ENCODE measurements at regions not wholly inside any gene's neighbourhood (a gene's known extent, or its start where the extent isn't known, plus 50 kb on each side); places are given as distances from the start of the nearest gene placed in this dataset.
A peak's percentile ranks its signal among the peaks of the same experiment; 100 is the strongest.

- no peak overlapping the region for H4K8ac ChIP-seq (ENCODE audit: low read depth, low read length)
- H3K4me2 ChIP-seq (ENCODE audit: low read length), result no peak overlapping the region
- H3K79me1 ChIP-seq (ENCODE audit: low read length), result no peaks in the 10 kb centered on the region
- no peaks in the 10 kb centered on the region for H3K27me3 ChIP-seq (ENCODE audit: insufficient read depth, low read length, poor library complexity)
- peaks cover 6% of the 10 kb centered on the region for H3K4me1 ChIP-seq (ENCODE audit: control insufficient read depth, low read depth, low read length)
- H2BK15ac ChIP-seq (replicated peaks; ENCODE audit: low read depth), result no peak overlapping the region
- no peak overlapping the region for H3K18ac ChIP-seq (ENCODE audit: low read length)
- no peak overlapping the region for H3K56ac ChIP-seq (ENCODE audit: low read length)
- H3K4ac ChIP-seq (ENCODE audit: low read depth, low read length), result no peak overlapping the region
- no peaks in the 10 kb centered on the region for H3K36me3 ChIP-seq (ENCODE audit: control insufficient read depth, insufficient read depth, low read length)
- no peaks in the 10 kb centered on the region for H3K79me2 ChIP-seq (ENCODE audit: control insufficient read depth, insufficient read depth, low read length)
- no peak overlapping the region for H2AK5ac ChIP-seq (ENCODE audit: low read length)
- H4K5ac ChIP-seq (ENCODE audit: low read length), result no peak overlapping the region
- H3K9ac ChIP-seq (ENCODE audit: low read length), result no peak overlapping the region
- no peak for DNase-seq
- no CpG with 5 or more reads among the region's 4 CpGs for WGBS (ENCODE audit: extremely low coverage, insufficient coverage, low lambda C conversion rate)
- no peak overlapping the region for H2BK120ac ChIP-seq (ENCODE audit: low read depth, low read length)
- H3K23ac ChIP-seq (ENCODE audit: low read length), result no peak overlapping the region
- no peak overlapping the region for H3K4me3 ChIP-seq (ENCODE audit: low read length)
- no peak overlapping the region for H2BK5ac ChIP-seq (ENCODE audit: low read length)
- H3K27ac ChIP-seq (ENCODE audit: low read depth, low read length), result no peak overlapping the region
Observed at GRCh38 chr3:71896751-71897150, 111.8 kb upstream of the PROK2 start.

DNA sequence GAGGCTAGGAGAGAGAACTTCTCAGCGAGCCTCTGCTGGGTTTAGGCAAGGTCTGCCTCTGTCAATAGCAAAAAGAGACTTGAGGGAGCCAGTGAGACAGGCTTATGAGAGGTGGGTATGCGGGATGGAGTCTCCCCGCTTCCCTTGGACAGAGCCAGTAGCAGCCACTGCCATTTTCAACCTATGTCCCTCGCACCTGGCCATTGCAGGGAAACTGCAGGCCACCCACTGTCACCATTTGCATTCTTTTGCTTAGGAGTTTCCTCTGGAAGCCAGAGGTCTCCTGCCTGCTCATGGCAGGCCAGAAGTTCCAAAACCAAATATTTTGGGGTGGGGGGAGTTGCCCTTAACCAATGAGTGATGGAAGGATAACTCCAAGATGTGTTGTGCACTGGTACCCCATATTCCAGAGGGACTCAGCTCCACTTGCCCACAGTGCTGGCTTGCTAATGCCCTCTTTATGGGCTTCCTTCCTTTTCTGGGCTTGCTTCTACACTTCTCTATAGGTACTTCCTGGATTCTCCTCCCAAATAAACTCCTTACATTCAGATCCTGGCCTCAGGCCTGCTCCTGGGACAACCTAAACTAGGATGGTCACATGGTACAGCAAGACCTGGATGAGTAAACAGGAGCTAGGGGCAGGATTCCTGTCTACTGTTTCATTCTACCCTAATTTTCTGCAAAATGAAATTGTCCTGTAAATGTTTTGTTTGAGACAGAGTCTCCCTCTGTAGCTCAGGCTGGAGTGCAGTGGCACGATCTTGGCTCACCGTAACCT is 108.9 kb upstream of the PROK2 start:
- Histone ChIP-seq H4K8ac (ENCODE audit: low read depth, low read length) (no peak overlapping the region), H3K27me3 (ENCODE audit: insufficient read depth, low read length, poor library complexity) (no peaks in the 10 kb centered on the region), H3K27ac (ENCODE audit: low read depth, low read length) (no peak overlapping the region), H3K23ac (ENCODE audit: low read length) (no peak overlapping the region), H3K18ac (ENCODE audit: low read length) (no peak overlapping the region), H3K4me1 (ENCODE audit: control insufficient read depth, low read depth, low read length) (peaks cover 6% of the 10 kb centered on the region), H3K4me3 (ENCODE audit: low read length) (no peak overlapping the region), H3K56ac (ENCODE audit: low read length) (peak overlapping the region; percentile 27), H2AK5ac (ENCODE audit: low read length) (no peak overlapping the region), H3K4ac (ENCODE audit: low read depth, low read length) (no peak overlapping the region), H4K5ac (ENCODE audit: low read length) (no peak overlapping the region), H3K36me3 (ENCODE audit: control insufficient read depth, insufficient read depth, low read length) (no peaks in the 10 kb centered on the region), H2BK15ac (replicated peaks; ENCODE audit: low read depth) (no peak overlapping the region), H2BK5ac (ENCODE audit: low read length) (no peak overlapping the region), H3K4me2 (ENCODE audit: low read length) (no peak overlapping the region), H2BK120ac (ENCODE audit: low read depth, low read length) (no peak overlapping the region), H3K9ac (ENCODE audit: low read length) (no peak overlapping the region), H3K79me1 (ENCODE audit: low read length) (no peaks in the 10 kb centered on the region), H3K79me2 (ENCODE audit: control insufficient read depth, insufficient read depth, low read length) (no peaks in the 10 kb centered on the region)
- no CpG with 5 or more reads among the region's 6 CpGs for WGBS (ENCODE audit: extremely low coverage, insufficient coverage, low lambda C conversion rate)
- peak; percentile 39 for DNase-seq

DNA sequence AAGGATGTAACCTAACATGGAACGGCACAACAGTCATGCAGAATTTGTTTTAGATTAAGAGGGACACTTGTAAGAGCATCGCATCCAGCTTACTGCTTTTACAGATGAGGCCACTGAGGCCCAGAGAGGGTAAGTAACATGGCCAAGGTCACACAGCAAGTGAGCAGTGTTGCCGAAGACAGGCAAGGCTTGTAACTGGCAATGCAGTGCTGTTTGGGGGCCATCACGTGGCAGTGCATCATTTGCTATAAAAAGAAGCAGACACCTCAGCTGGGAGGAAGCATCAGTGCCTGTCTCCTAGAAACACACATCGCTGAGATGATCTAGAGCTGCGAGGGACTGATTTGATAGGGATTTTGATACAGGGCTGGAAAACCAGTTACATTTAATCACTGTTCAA is 108.2 kb upstream of the PROK2 start:
- no peaks in the 10 kb centered on the region for H3K36me3 ChIP-seq (ENCODE audit: control insufficient read depth, insufficient read depth, low read length)
- no peak overlapping the region for H2BK5ac ChIP-seq (ENCODE audit: low read length)
- no peak for DNase-seq
- no peak overlapping the region for H4K8ac ChIP-seq (ENCODE audit: low read depth, low read length)
- H3K27ac ChIP-seq (ENCODE audit: low read depth, low read length), result no peak overlapping the region
- H2AK5ac ChIP-seq (ENCODE audit: low read length), result no peak overlapping the region
- H3K9ac ChIP-seq (ENCODE audit: low read length), result no peak overlapping the region
- no peak overlapping the region for H3K23ac ChIP-seq (ENCODE audit: low read length)
- H3K79me2 ChIP-seq (ENCODE audit: control insufficient read depth, insufficient read depth, low read length), result no peaks in the 10 kb centered on the region
- H3K4ac ChIP-seq (ENCODE audit: low read depth, low read length), result no peak overlapping the region
- WGBS (ENCODE audit: extremely low coverage, insufficient coverage, low lambda C conversion rate), result no CpG with 5 or more reads among the region's 6 CpGs
- no peaks in the 10 kb centered on the region for H3K79me1 ChIP-seq (ENCODE audit: low read length)
- H3K4me2 ChIP-seq (ENCODE audit: low read length), result no peak overlapping the region
- H3K4me1 ChIP-seq (ENCODE audit: control insufficient read depth, low read depth, low read length), result peaks cover 6% of the 10 kb centered on the region
- no peak overlapping the region for H3K18ac ChIP-seq (ENCODE audit: low read length)
- no peak overlapping the region for H2BK15ac ChIP-seq (replicated peaks; ENCODE audit: low read depth)
- no peak overlapping the region for H4K5ac ChIP-seq (ENCODE audit: low read length)
- H3K4me3 ChIP-seq (ENCODE audit: low read length), result no peak overlapping the region
- no peak overlapping the region for H2BK120ac ChIP-seq (ENCODE audit: low read depth, low read length)
- H3K27me3 ChIP-seq (ENCODE audit: insufficient read depth, low read length, poor library complexity), result no peaks in the 10 kb centered on the region
- H3K56ac ChIP-seq (ENCODE audit: low read length), result no peak overlapping the region

DNA sequence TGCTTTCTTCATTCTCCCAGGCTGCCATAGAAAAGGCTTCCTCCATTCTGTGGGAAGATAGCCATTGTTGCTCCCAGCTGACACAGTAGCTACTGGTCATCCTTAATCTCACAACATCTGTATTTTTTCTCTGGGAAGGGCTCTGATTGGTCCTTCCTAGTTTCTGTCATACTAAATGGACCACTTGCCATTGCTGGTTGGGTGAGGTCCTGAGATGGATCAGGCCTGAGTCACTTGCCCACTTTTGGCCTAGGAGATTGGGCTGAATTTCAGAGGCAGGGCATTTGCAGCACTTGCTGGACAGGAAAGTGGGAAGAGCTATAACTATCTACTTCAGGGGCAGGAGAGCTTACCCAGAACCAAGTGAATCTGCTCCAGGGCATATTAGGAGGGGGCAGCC is 106.5 kb upstream of the PROK2 start:
- Histone ChIP-seq H3K36me3 (ENCODE audit: control insufficient read depth, insufficient read depth, low read length) (no peaks in the 10 kb centered on the region), H3K4me3 (ENCODE audit: low read length) (no peak overlapping the region), H2AK5ac (ENCODE audit: low read length) (no peak overlapping the region), H3K27me3 (ENCODE audit: insufficient read depth, low read length, poor library complexity) (no peaks in the 10 kb centered on the region), H2BK15ac (replicated peaks; ENCODE audit: low read depth) (no peak overlapping the region), H2BK5ac (ENCODE audit: low read length) (no peak overlapping the region), H3K79me2 (ENCODE audit: control insufficient read depth, insufficient read depth, low read length) (no peaks in the 10 kb centered on the region), H3K4ac (ENCODE audit: low read depth, low read length) (no peak overlapping the region), H3K9ac (ENCODE audit: low read length) (no peak overlapping the region), H3K27ac (ENCODE audit: low read depth, low read length) (no peak overlapping the region), H3K23ac (ENCODE audit: low read length) (no peak overlapping the region), H4K8ac (ENCODE audit: low read depth, low read length) (no peak overlapping the region), H2BK120ac (ENCODE audit: low read depth, low read length) (no peak overlapping the region), H3K4me2 (ENCODE audit: low read length) (no peak overlapping the region), H3K79me1 (ENCODE audit: low read length) (no peaks in the 10 kb centered on the region), H3K18ac (ENCODE audit: low read length) (no peak overlapping the region), H4K5ac (ENCODE audit: low read length) (no peak overlapping the region), H3K4me1 (ENCODE audit: control insufficient read depth, low read depth, low read length) (peaks cover 6% of the 10 kb centered on the region), H3K56ac (ENCODE audit: low read length) (no peak overlapping the region)
- no peak for DNase-seq

DNA sequence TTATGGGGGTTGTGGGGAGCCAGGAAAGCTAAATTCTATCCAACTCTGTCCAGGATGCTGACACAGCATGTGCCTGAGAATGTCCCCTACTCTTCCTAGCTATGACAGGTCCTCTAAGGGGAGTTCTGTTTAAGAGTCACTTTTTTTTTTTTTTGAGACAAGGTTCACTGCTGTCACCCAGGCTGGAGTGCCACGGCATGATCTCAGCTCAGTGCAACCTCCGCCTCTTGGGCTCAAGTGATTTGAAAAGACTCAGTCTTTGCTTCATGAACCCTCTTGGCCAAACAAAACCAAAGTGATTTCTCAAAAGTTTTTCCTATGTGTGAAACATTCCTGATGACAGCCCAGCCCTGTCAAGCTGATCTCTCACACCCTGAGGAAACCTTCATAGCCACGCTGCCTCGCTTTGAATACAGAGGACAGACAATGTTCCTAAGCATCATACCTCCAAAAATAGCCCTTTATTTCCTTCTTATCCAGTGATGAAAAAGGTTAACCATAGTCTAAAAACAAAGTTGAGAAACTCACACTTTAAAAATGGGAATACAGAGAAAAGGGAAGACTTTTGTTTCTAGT is 105.5 kb upstream of the PROK2 start:
- Histone ChIP-seq H3K79me2 (ENCODE audit: control insufficient read depth, insufficient read depth, low read length) (no peaks in the 10 kb centered on the region), H3K4ac (ENCODE audit: low read depth, low read length) (no peak overlapping the region), H3K27me3 (ENCODE audit: insufficient read depth, low read length, poor library complexity) (no peaks in the 10 kb centered on the region), H2BK120ac (ENCODE audit: low read depth, low read length) (no peak overlapping the region), H2BK5ac (ENCODE audit: low read length) (no peak overlapping the region), H3K79me1 (ENCODE audit: low read length) (no peaks in the 10 kb centered on the region), H3K4me1 (ENCODE audit: control insufficient read depth, low read depth, low read length) (peaks cover 6% of the 10 kb centered on the region), H4K8ac (ENCODE audit: low read depth, low read length) (no peak overlapping the region), H3K9ac (ENCODE audit: low read length) (no peak overlapping the region), H2BK15ac (replicated peaks; ENCODE audit: low read depth) (no peak overlapping the region), H3K36me3 (ENCODE audit: control insufficient read depth, insufficient read depth, low read length) (no peaks in the 10 kb centered on the region), H3K56ac (ENCODE audit: low read length) (no peak overlapping the region), H3K4me3 (ENCODE audit: low read length) (no peak overlapping the region), H3K27ac (ENCODE audit: low read depth, low read length) (no peak overlapping the region), H3K23ac (ENCODE audit: low read length) (no peak overlapping the region), H2AK5ac (ENCODE audit: low read length) (no peak overlapping the region), H4K5ac (ENCODE audit: low read length) (no peak overlapping the region), H3K18ac (ENCODE audit: low read length) (no peak overlapping the region), H3K4me2 (ENCODE audit: low read length) (no peak overlapping the region)
- WGBS (ENCODE audit: extremely low coverage, insufficient coverage, low lambda C conversion rate), result no CpG with 5 or more reads among the region's 4 CpGs
- no peak for DNase-seq

GRCh38 chr3:71887256-71887655 is 102.3 kb upstream of the PROK2 start:
- Histone ChIP-seq H3K27ac (ENCODE audit: low read depth, low read length) (no peak overlapping the region), H3K27me3 (ENCODE audit: insufficient read depth, low read length, poor library complexity) (no peaks in the 10 kb centered on the region), H2BK15ac (replicated peaks; ENCODE audit: low read depth) (no peak overlapping the region), H4K5ac (ENCODE audit: low read length) (no peak overlapping the region), H3K4ac (ENCODE audit: low read depth, low read length) (no peak overlapping the region), H3K36me3 (ENCODE audit: control insufficient read depth, insufficient read depth, low read length) (no peaks in the 10 kb centered on the region), H3K4me2 (ENCODE audit: low read length) (no peak overlapping the region), H3K79me2 (ENCODE audit: control insufficient read depth, insufficient read depth, low read length) (no peaks in the 10 kb centered on the region), H3K79me1 (ENCODE audit: low read length) (no peaks in the 10 kb centered on the region), H3K4me3 (ENCODE audit: low read length) (no peak overlapping the region), H4K8ac (ENCODE audit: low read depth, low read length) (no peak overlapping the region), H3K56ac (ENCODE audit: low read length) (no peak overlapping the region), H3K9ac (ENCODE audit: low read length) (no peak overlapping the region), H2AK5ac (ENCODE audit: low read length) (no peak overlapping the region), H2BK5ac (ENCODE audit: low read length) (no peak overlapping the region), H3K18ac (ENCODE audit: low read length) (no peak overlapping the region), H3K4me1 (ENCODE audit: control insufficient read depth, low read depth, low read length) (peaks cover 2% of the 10 kb centered on the region), H3K23ac (ENCODE audit: low read length) (no peak overlapping the region), H2BK120ac (ENCODE audit: low read depth, low read length) (no peak overlapping the region)
- WGBS (ENCODE audit: extremely low coverage, insufficient coverage, low lambda C conversion rate), result no CpG with 5 or more reads among the region's 2 CpGs
- DNase-seq, result no peak

Measured in mesendoderm (in vitro differentiated cells).